SK-N-SH (cell line): ENCODE measurements at regions not wholly inside any gene's neighbourhood (a gene's known extent, or its start where the extent isn't known, plus 50 kb on each side); places are given as distances from the start of the nearest gene placed in this dataset.

ENCODE experiments used
- CTCF ChIA-PET: fragments of 300-600, 350-600 bp; formaldehyde crosslinking; extraction: SDS; loops from one replicate; lab custom pipeline; 2021; lab: Yijun Ruan, JAX
- POLR2A ChIA-PET: fragments of 350-600 bp; sonication (Branson Sonifier 250); formaldehyde crosslinking; extraction: SDS; loops from one replicate; lab custom pipeline; 2020; ENCODE audit warnings: antibody characterized with exemption, inconsistent platforms; lab: Yijun Ruan, JAX
- DNase-seq: peaks from one replicate; pipeline ENCODE4 v3.0.0; 2012
- H2AFZ ChIP-seq: fragments of 200-600 bp; sonication (generic); 2 replicates; pipeline ENCODE4 v1.8.1; 2016; ENCODE audit warnings: antibody characterized with exemption, mild to moderate bottlenecking, low read depth
- H3F3A ChIP-seq: fragments of 200-600 bp; sonication (generic); replicated peaks from 2 replicates; pipeline ENCODE3; 2016; ENCODE audit warnings: antibody characterized with exemption, mild to moderate bottlenecking; ENCODE audit not compliant: insufficient read depth
- H3K27ac ChIP-seq, 2 experiments: fragments of 200-500 bp in 1 of 2; fragments of 200-600 bp in 1 of 2; sonication (Bioruptor generic) in 1 of 2; sonication (generic), shearing (Covaris generic) in 1 of 2; 2 replicates each; pipeline versions ENCODE4 v1.5.1 to v1.6.1; 2014 to 2016; ENCODE audit warnings: low read depth in 2 of 2, inconsistent platforms in 1 of 2, low read length in 1 of 2, mild to moderate bottlenecking in 1 of 2, mixed read lengths in 1 of 2
- H3K27me3 ChIP-seq: fragments of 200-600 bp; sonication (generic), shearing (Covaris generic); 2 replicates; pipeline ENCODE4 v1.6.1; 2016; ENCODE audit warnings: mixed run types; ENCODE audit not compliant: insufficient read depth
- H3K36me3 ChIP-seq, 2 experiments: fragments of 200-500 bp in 1 of 2; fragments of 200-600 bp in 1 of 2; sonication (Bioruptor generic) in 1 of 2; sonication (generic) in 1 of 2; replicated peaks in 1 of 2; 2 replicates each; pipeline versions ENCODE3 to v1.5.1; 2014 to 2016; ENCODE audit warnings: low read length in 1 of 2, mild to moderate bottlenecking in 1 of 2; ENCODE audit not compliant: insufficient read depth in 2 of 2, control insufficient read depth in 1 of 2
- H3K4me1 ChIP-seq, 2 experiments: fragments of 200-500 bp in 1 of 2; fragments of 200-600 bp in 1 of 2; sonication (Bioruptor generic) in 1 of 2; sonication (generic), shearing (Covaris generic) in 1 of 2; 2 replicates each; pipeline versions ENCODE4 v1.5.1 to v1.6.1; 2014 to 2016; ENCODE audit warnings: low read depth in 1 of 2, low read length in 1 of 2, mixed run types in 1 of 2; ENCODE audit not compliant: insufficient read depth in 2 of 2, control insufficient read depth in 1 of 2
- H3K4me2 ChIP-seq: fragments of 200-600 bp; sonication (generic), shearing (Covaris generic); 2 replicates; pipeline ENCODE4 v1.6.1; 2017; ENCODE audit warnings: mixed run types
- H3K4me3 ChIP-seq, 2 experiments: fragments of 200-500 bp in 1 of 2; fragments of 200-600 bp in 1 of 2; sonication (Bioruptor generic) in 1 of 2; sonication (generic), shearing (Covaris generic) in 1 of 2; 2 replicates each; pipeline versions ENCODE4 v1.5.1 to v1.8.1; 2014 to 2016; ENCODE audit warnings: low read depth in 2 of 2, inconsistent platforms in 1 of 2, low read length in 1 of 2, mild to moderate bottlenecking in 1 of 2, mixed read lengths in 1 of 2, moderate library complexity in 1 of 2
- H3K79me2 ChIP-seq: fragments of 200-600 bp; sonication (generic); 2 replicates; pipeline ENCODE4 v1.8.1; 2017; ENCODE audit warnings: mild to moderate bottlenecking; ENCODE audit not compliant: insufficient read depth
- H3K9ac ChIP-seq: fragments of 200-600 bp; sonication (generic); 2 replicates; pipeline ENCODE4 v1.6.1; 2017; ENCODE audit warnings: mixed run types
- H3K9me2 ChIP-seq: fragments of 200-600 bp; sonication (generic); 2 replicates; pipeline ENCODE4 v1.6.1; 2017; ENCODE audit warnings: mixed run types
- H3K9me3 ChIP-seq: fragments of 200-600 bp; sonication (generic); 2 replicates; pipeline ENCODE4 v1.6.1; 2017; ENCODE audit warnings: mixed run types, mild to moderate bottlenecking, moderate library complexity
- H4K20me1 ChIP-seq: fragments of 200-600 bp; sonication (generic); 2 replicates; pipeline ENCODE4 v1.6.1; 2017; ENCODE audit warnings: mild to moderate bottlenecking, mixed run types; ENCODE audit not compliant: insufficient read depth
- CHD2 ChIP-seq: fragments of 150-350 bp; IDR thresholded peaks from 2 replicates; pipeline ENCODE4 v1.6.1; 2018; ENCODE audit warnings: low read length; ENCODE audit not compliant: partially characterized antibody
- CTCF ChIP-seq: fragments of 200-600 bp; sonication (generic); IDR thresholded peaks from 2 replicates; pipeline ENCODE4 v1.6.1; 2017; ENCODE audit warnings: antibody characterized with exemption, mild to moderate bottlenecking, moderate library complexity
- EP300 ChIP-seq, 2 experiments: IDR thresholded peaks; 2 replicates each; pipeline versions ENCODE4 v1.4.0 to v1.6.1; 2012; ENCODE audit warnings: borderline replicate concordance in 1 of 2, low read depth in 1 of 2, low read length in 1 of 2
- EZH2phosphoT487 ChIP-seq: fragments of 200-600 bp; sonication (generic); IDR thresholded peaks from 2 replicates; pipeline ENCODE4 v1.6.1; 2017; ENCODE audit warnings: low read depth, mixed run types, mild to moderate bottlenecking, antibody characterized with exemption, moderate library complexity, borderline replicate concordance
- FOXM1 ChIP-seq: IDR thresholded peaks from 2 replicates; pipeline ENCODE4 v1.4.0; 2012; ENCODE audit warnings: low read depth, mild to moderate bottlenecking
- GATA2 ChIP-seq: sonication (generic); formaldehyde crosslinking; IDR thresholded peaks from 2 replicates; pipeline ENCODE4 v1.5.0; 2020; ENCODE audit warnings: mild to moderate bottlenecking, missing genetic modification reagents
- JUND ChIP-seq: IDR thresholded peaks from 2 replicates; pipeline ENCODE4 v1.4.0; 2012
- NRF1 ChIP-seq: IDR thresholded peaks from 2 replicates; pipeline ENCODE4 v1.6.1; 2012; ENCODE audit warnings: low read depth, mild to moderate bottlenecking, low read length
- REST ChIP-seq: IDR thresholded peaks from 2 replicates; pipeline ENCODE4 v1.6.1; 2012; ENCODE audit warnings: mild to moderate bottlenecking, low read depth, low read length, moderate library complexity
- RFX5 ChIP-seq: IDR thresholded peaks from 2 replicates; pipeline ENCODE4 v1.6.1; 2012; ENCODE audit warnings: mild to moderate bottlenecking, improper control_type of control experiment, low read length
- USF1 ChIP-seq: IDR thresholded peaks from 2 replicates; pipeline ENCODE4 v1.4.0; 2012; ENCODE audit warnings: low read depth, borderline replicate concordance
- WGBS: methylation state at CpG from one replicate; pipeline ENCODE4 v1.1.6; 2017; ENCODE audit warnings: low lambda C conversion rate; 5-methylcytosine and 5-hydroxymethylcytosine counted together
- TF ChIP-seq, protein P1 (sequence below): IDR thresholded peaks from 2 replicates; pipeline ENCODE4; 2012
- TF ChIP-seq, protein P2 (sequence below): fragments of 150-350 bp; IDR thresholded peaks from 2 replicates; pipeline ENCODE4 v1.6.1; 2017; ENCODE audit warnings: antibody characterized with exemption, low read length, low read depth, borderline replicate concordance

GRCh38 chr2:82075875-82076274 is 1771.3 kb upstream of the LRRTM1 start:
- CTCF ChIA-PET = no interaction called here
- no peaks in the 10 kb centered on the region for H3K9me3 ChIP-seq
- POLR2A ChIA-PET = no interaction called here

More at GRCh38 chr2:82075875-82076274, 1771.3 kb upstream of the LRRTM1 start:
- Histone ChIP-seq H3K79me2 (no peaks in the 10 kb centered on the region), H2AFZ (no peak overlapping the region), H3K27me3 (no peaks in the 10 kb centered on the region), H3K27ac (no peak overlapping the region), H3K9ac (no peak overlapping the region), H4K20me1 (no peaks in the 10 kb centered on the region), H3K4me3 (no peak overlapping the region), H3K4me2 (no peak overlapping the region), H3K9me2 (no peaks in the 10 kb centered on the region), H3F3A (no peaks in the 10 kb centered on the region), H3K4me1 (no peaks in the 10 kb centered on the region)
- DNase-seq = no peak
- WGBS = 2% methylated on average over 2 of the region's 2 CpGs
- TF ChIP-seq RFX5 (no peak), EZH2phosphoT487 (no peak), EP300 (IDR thresholded peaks at IDR 0.05; ENCODE audit: borderline replicate concordance in 1 of 2, low read depth in 1 of 2, low read length in 1 of 2) (no peak), USF1 (no peak), JUND (no peak), GATA2 (CRISPR knock-in tag) (no peak), REST (no peak), CHD2 (no peak), NRF1 (no peak), CTCF (no peak), FOXM1 (no peak)
- TF ChIP-seq, protein P1, sequence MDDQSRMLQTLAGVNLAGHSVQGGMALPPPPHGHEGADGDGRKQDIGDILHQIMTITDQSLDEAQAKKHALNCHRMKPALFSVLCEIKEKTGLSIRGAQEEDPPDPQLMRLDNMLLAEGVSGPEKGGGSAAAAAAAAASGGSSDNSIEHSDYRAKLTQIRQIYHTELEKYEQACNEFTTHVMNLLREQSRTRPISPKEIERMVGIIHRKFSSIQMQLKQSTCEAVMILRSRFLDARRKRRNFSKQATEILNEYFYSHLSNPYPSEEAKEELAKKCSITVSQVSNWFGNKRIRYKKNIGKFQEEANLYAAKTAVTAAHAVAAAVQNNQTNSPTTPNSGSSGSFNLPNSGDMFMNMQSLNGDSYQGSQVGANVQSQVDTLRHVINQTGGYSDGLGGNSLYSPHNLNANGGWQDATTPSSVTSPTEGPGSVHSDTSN = no peak
- TF ChIP-seq, protein P2, sequence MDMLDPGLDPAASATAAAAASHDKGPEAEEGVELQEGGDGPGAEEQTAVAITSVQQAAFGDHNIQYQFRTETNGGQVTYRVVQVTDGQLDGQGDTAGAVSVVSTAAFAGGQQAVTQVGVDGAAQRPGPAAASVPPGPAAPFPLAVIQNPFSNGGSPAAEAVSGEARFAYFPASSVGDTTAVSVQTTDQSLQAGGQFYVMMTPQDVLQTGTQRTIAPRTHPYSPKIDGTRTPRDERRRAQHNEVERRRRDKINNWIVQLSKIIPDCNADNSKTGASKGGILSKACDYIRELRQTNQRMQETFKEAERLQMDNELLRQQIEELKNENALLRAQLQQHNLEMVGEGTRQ = no peak
- TF ChIP-seq, all 33 proteins: peak for 0
- H3K36me3 ChIP-seq = no peaks in the 10 kb centered on the region
